Vagina (tissue), 2 donors: ENCODE measurements at regions not wholly inside any gene's neighbourhood (a gene's known extent, or its start where the extent isn't known, plus 50 kb on each side); places are given as distances from the start of the nearest gene placed in this dataset.

Experiments used
- CTCF ChIP-seq, 3 experiments: fragments of 450-650 bp in 2 of 3; fragments of 200-600 bp in 1 of 3; sonication (generic) in 1 of 3; IDR thresholded peaks; one replicate each; pipeline ENCODE4 v1.5.1; 2017 to 2019; ENCODE audit warnings: antibody characterized with exemption in 3 of 3, mild to moderate bottlenecking in 2 of 3, moderate library complexity in 2 of 3
- POLR2A ChIP-seq, 2 donors: fragments of 450-650 bp; IDR thresholded peaks; one replicate each; pipeline ENCODE4 v1.6.1; 2017; ENCODE audit warnings: antibody characterized with exemption in 2 of 2, mild to moderate bottlenecking in 2 of 2, moderate library complexity in 2 of 2

- TF ChIP-seq POLR2A (IDR thresholded peaks at IDR 0.05) (no peak), CTCF (IDR thresholded peaks at IDR 0.05) (no peak)
Measured at GRCh38 chr10:4265964-4266363, 481.0 kb upstream of the KLF6 start.
